Chondrocyte (in vitro differentiated cells): ENCODE measurements at regions not wholly inside any gene's neighbourhood (a gene's known extent, or its start where the extent isn't known, plus 50 kb on each side); places are given as distances from the start of the nearest gene placed in this dataset.

Source experiments
- DNase-seq: peaks from one replicate; pipeline ENCODE4 v3.0.0; 2021; ENCODE audit warnings: mixed read lengths, low spot score
- H3K27ac Mint-ChIP-seq: one replicate; pipeline ENCODE4 v1.8.0; 2021; ENCODE audit warnings: mild to moderate bottlenecking, moderate library complexity, mixed read lengths; ENCODE audit not compliant: unreplicated experiment
- H3K27me3 Mint-ChIP-seq: 2 replicates; pipeline ENCODE4 v1.8.0; 2021; ENCODE audit warnings: low read depth, mixed read lengths
- H3K36me3 Mint-ChIP-seq: 2 replicates; pipeline ENCODE4 v1.8.0; 2021; ENCODE audit warnings: low read depth, mixed read lengths
- H3K4me1 Mint-ChIP-seq: 2 replicates; pipeline ENCODE4 v1.8.0; 2021; ENCODE audit warnings: low read depth, mild to moderate bottlenecking, mixed read lengths
- H3K4me3 Mint-ChIP-seq: one replicate; pipeline ENCODE4 v1.8.0; 2021; ENCODE audit warnings: mild to moderate bottlenecking, moderate library complexity, mixed read lengths; ENCODE audit not compliant: unreplicated experiment
- H3K9me3 Mint-ChIP-seq: 2 replicates; pipeline ENCODE4 v1.8.0; 2021; ENCODE audit warnings: low read depth, mixed read lengths
- CTCF ChIP-seq: fragments of 200-600 bp; sonication (generic); IDR thresholded peaks from 2 replicates; pipeline ENCODE4 v1.5.0; 2021; ENCODE audit warnings: antibody characterized with exemption, mild to moderate bottlenecking, moderate library complexity

- peaks cover 7% of the 10 kb centered on the region for H3K27me3 Mint-ChIP-seq
- H3K27ac Mint-ChIP-seq = no peak overlapping the region
- H3K4me3 Mint-ChIP-seq = no peak overlapping the region
- H3K9me3 Mint-ChIP-seq = no peaks in the 10 kb centered on the region
- TF ChIP-seq CTCF = no peak
- DNase-seq = no peak
- H3K36me3 Mint-ChIP-seq = no peaks in the 10 kb centered on the region
- H3K4me1 Mint-ChIP-seq = no peaks in the 10 kb centered on the region
Measured at GRCh38 chr18:70627182-70627802, 338.4 kb downstream of the SOCS6 start.

GRCh38 chr18:70622622-70623419 is 334.0 kb downstream of the SOCS6 start:
- Mint-ChIP-seq H3K36me3 (no peaks in the 10 kb centered on the region), H3K27me3 (peaks cover 7% of the 10 kb centered on the region), H3K27ac (no peak overlapping the region), H3K4me1 (no peaks in the 10 kb centered on the region), H3K9me3 (no peaks in the 10 kb centered on the region), H3K4me3 (no peak overlapping the region)
- TF ChIP-seq CTCF = no peak
- DNase-seq = no peak

- Mint-ChIP-seq H3K36me3 (no peaks in the 10 kb centered on the region), H3K4me1 (no peaks in the 10 kb centered on the region), H3K27ac (no peak overlapping the region), H3K27me3 (peaks cover 7% of the 10 kb centered on the region), H3K9me3 (no peaks in the 10 kb centered on the region), H3K4me3 (no peak overlapping the region)
- no peak for TF ChIP-seq CTCF
- DNase-seq = no peak
Measured at GRCh38 chr18:70621710-70622109, 332.9 kb downstream of the SOCS6 start.

GRCh38 chr18:70620837-70621612 is 332.2 kb downstream of the SOCS6 start:
- no peak for DNase-seq
- H3K27ac Mint-ChIP-seq = no peak overlapping the region
- no peaks in the 10 kb centered on the region for H3K36me3 Mint-ChIP-seq
- H3K4me1 Mint-ChIP-seq = no peaks in the 10 kb centered on the region
- no peak for TF ChIP-seq CTCF
- peaks cover 7% of the 10 kb centered on the region for H3K27me3 Mint-ChIP-seq
- H3K9me3 Mint-ChIP-seq = peaks cover 4% of the 10 kb centered on the region
- no peak overlapping the region for H3K4me3 Mint-ChIP-seq

- DNase-seq = no peak
- Mint-ChIP-seq H3K9me3 (peaks cover 6% of the 10 kb centered on the region), H3K4me1 (no peaks in the 10 kb centered on the region), H3K4me3 (no peak overlapping the region), H3K27ac (no peak overlapping the region), H3K36me3 (no peaks in the 10 kb centered on the region), H3K27me3 (peaks cover 1% of the 10 kb centered on the region)
- TF ChIP-seq CTCF = no peak
Measured at GRCh38 chr18:70617020-70617763, 328.3 kb downstream of the SOCS6 start.
